HUES64 (cell line): ENCODE measurements at regions not wholly inside any gene's neighbourhood (a gene's known extent, or its start where the extent isn't known, plus 50 kb on each side); places are given as distances from the start of the nearest gene placed in this dataset.

Experiments
- H3K27ac ChIP-seq: 2 replicates; pipeline ENCODE4 v1.7.0; 2013; ENCODE audit warnings: low read depth, low read length, inconsistent platforms
- H3K27me3 ChIP-seq: 2 replicates; pipeline ENCODE4 v1.6.1; 2013; ENCODE audit warnings: mild to moderate bottlenecking, low read length; ENCODE audit not compliant: insufficient read depth
- H3K36me3 ChIP-seq: 2 replicates; pipeline ENCODE4 v1.6.1; 2013; ENCODE audit warnings: mild to moderate bottlenecking, low read length; ENCODE audit not compliant: insufficient read depth
- H3K4me1 ChIP-seq: 2 replicates; pipeline ENCODE4 v1.6.1; 2013; ENCODE audit warnings: mild to moderate bottlenecking, low read length, moderate library complexity; ENCODE audit not compliant: insufficient read depth
- H3K4me3 ChIP-seq: 2 replicates; pipeline ENCODE4 v1.5.1; 2013; ENCODE audit warnings: mild to moderate bottlenecking, low read length, moderate library complexity
- H3K9ac ChIP-seq: 2 replicates; pipeline ENCODE4 v1.6.1; 2013; ENCODE audit warnings: mild to moderate bottlenecking, low read depth, low read length
- H3K9me3 ChIP-seq: 2 replicates; pipeline ENCODE4 v1.6.1; 2013; ENCODE audit warnings: low read depth, low read length; ENCODE audit not compliant: insufficient read depth
- WGBS: fragments of 150-250, 120-280 bp; methylation state at CpG from one replicate; pipeline ENCODE4 v1.1.7; 2013; ENCODE audit warnings: missing lambda C conversion rate; 5-methylcytosine and 5-hydroxymethylcytosine counted together

GRCh38 chr6:91994787-91995186, 1407.9 kb upstream of the MAP3K7 start:
- Histone ChIP-seq H3K27ac (no peak overlapping the region), H3K9ac (no peak overlapping the region), H3K4me1 (no peaks in the 10 kb centered on the region), H3K36me3 (no peaks in the 10 kb centered on the region), H3K27me3 (no peaks in the 10 kb centered on the region), H3K4me3 (no peak overlapping the region), H3K9me3 (peaks cover 3% of the 10 kb centered on the region; the same call in 1 of the 2 replicates)
- no CpG with 5 or more reads among the region's 1 CpG for WGBS

- no peak overlapping the region for H3K4me3 ChIP-seq
- H3K9me3 ChIP-seq = no peaks in the 10 kb centered on the region
- H3K9ac ChIP-seq = no peak overlapping the region
- H3K36me3 ChIP-seq = no peaks in the 10 kb centered on the region
- no peaks in the 10 kb centered on the region for H3K27me3 ChIP-seq
- H3K4me1 ChIP-seq = no peaks in the 10 kb centered on the region
- H3K27ac ChIP-seq = no peak overlapping the region
Measured at GRCh38 chr6:91982559-91982958, 1395.7 kb upstream of the MAP3K7 start.

- 90% methylated on average over 1 of the region's 1 CpG for WGBS
- H3K36me3 ChIP-seq = no peaks in the 10 kb centered on the region
- H3K9me3 ChIP-seq = 0 out of 2 replicates have a peak, but pooled peaks cover 3% of the 10 kb centered on the region
- no peak overlapping the region for H3K9ac ChIP-seq
- no peaks in the 10 kb centered on the region for H3K4me1 ChIP-seq
- H3K4me3 ChIP-seq = no peak overlapping the region
- H3K27ac ChIP-seq = no peak overlapping the region
- no peaks in the 10 kb centered on the region for H3K27me3 ChIP-seq
Measured at GRCh38 chr6:91976797-91977196, 1389.9 kb upstream of the MAP3K7 start.

DNA sequence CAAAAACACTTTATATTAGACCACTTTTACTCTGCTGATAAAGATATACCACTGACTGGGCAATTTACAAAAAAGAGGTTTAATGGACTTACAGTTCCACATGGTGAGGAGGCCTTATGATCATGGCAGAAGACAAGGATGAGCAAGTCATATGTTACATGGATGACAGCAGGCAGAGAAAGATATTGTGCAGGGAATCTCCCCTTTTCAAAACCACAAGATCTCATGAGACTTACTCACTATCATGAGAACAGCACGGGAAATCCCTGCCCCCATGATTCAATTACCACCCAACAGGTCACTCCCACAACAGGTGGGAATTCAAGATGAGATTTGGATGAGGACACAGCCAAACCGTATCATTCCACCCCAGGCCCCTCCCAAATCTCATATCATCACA, 1383.8 kb upstream of the MAP3K7 start:
- Histone ChIP-seq H3K27ac (no peak overlapping the region), H3K27me3 (no peaks in the 10 kb centered on the region), H3K4me1 (no peaks in the 10 kb centered on the region), H3K36me3 (no peaks in the 10 kb centered on the region), H3K9ac (no peak overlapping the region), H3K4me3 (no peak overlapping the region), H3K9me3 (peaks cover 21% of the 10 kb centered on the region)
- 90% methylated on average over 2 of the region's 2 CpGs for WGBS

GRCh38 chr6:91965872-91966271, 1379.0 kb upstream of the MAP3K7 start:
- Histone ChIP-seq H3K4me1 (no peaks in the 10 kb centered on the region), H3K9ac (no peak overlapping the region), H3K27ac (no peak overlapping the region), H3K36me3 (no peaks in the 10 kb centered on the region), H3K27me3 (no peaks in the 10 kb centered on the region), H3K9me3 (peaks cover 31% of the 10 kb centered on the region), H3K4me3 (no peak overlapping the region)
- WGBS = 97% methylated on average over 1 of the region's 1 CpG

- no peak overlapping the region for H3K27ac ChIP-seq
- WGBS = 100% methylated on average over 1 of the region's 2 CpGs
- no peaks in the 10 kb centered on the region for H3K27me3 ChIP-seq
- no peaks in the 10 kb centered on the region for H3K4me1 ChIP-seq
- no peak overlapping the region for H3K4me3 ChIP-seq
- peaks cover 22% of the 10 kb centered on the region for H3K9me3 ChIP-seq
- H3K36me3 ChIP-seq = no peaks in the 10 kb centered on the region
- no peak overlapping the region for H3K9ac ChIP-seq
Measured at GRCh38 chr6:91961671-91962070, 1374.8 kb upstream of the MAP3K7 start.

- H3K36me3 ChIP-seq = no peaks in the 10 kb centered on the region
- 94% methylated on average over 2 of the region's 3 CpGs for WGBS
- peaks cover 18% of the 10 kb centered on the region for H3K9me3 ChIP-seq
- H3K4me3 ChIP-seq = no peak overlapping the region
- H3K9ac ChIP-seq = no peak overlapping the region
- H3K27ac ChIP-seq = no peak overlapping the region
- no peaks in the 10 kb centered on the region for H3K4me1 ChIP-seq
- H3K27me3 ChIP-seq = no peaks in the 10 kb centered on the region
Measured at GRCh38 chr6:91961236-91961635, 1374.4 kb upstream of the MAP3K7 start.

GRCh38 chr6:91941838-91942237, 1355.0 kb upstream of the MAP3K7 start:
- no peaks in the 10 kb centered on the region for H3K27me3 ChIP-seq
- no peaks in the 10 kb centered on the region for H3K9me3 ChIP-seq
- H3K4me1 ChIP-seq = no peaks in the 10 kb centered on the region
- 93% methylated on average over 1 of the region's 2 CpGs for WGBS
- no peak overlapping the region for H3K4me3 ChIP-seq
- H3K9ac ChIP-seq = no peak overlapping the region
- no peak overlapping the region for H3K27ac ChIP-seq
- no peaks in the 10 kb centered on the region for H3K36me3 ChIP-seq

GRCh38 chr6:91940801-91941200, 1353.9 kb upstream of the MAP3K7 start:
- WGBS = 100% methylated on average over 1 of the region's 1 CpG
- H3K27ac ChIP-seq = no peak overlapping the region
- H3K4me3 ChIP-seq = no peak overlapping the region

GRCh38 chr6:91926827-91927226, 1340.0 kb upstream of the MAP3K7 start:
- no peaks in the 10 kb centered on the region for H3K4me1 ChIP-seq
- H3K27ac ChIP-seq = no peak overlapping the region
- 96% methylated on average over 15 of the region's 15 CpGs for WGBS
- no peaks in the 10 kb centered on the region for H3K36me3 ChIP-seq
- H3K9me3 ChIP-seq = no peaks in the 10 kb centered on the region
- H3K4me3 ChIP-seq = no peak overlapping the region
- no peak overlapping the region for H3K9ac ChIP-seq
- H3K27me3 ChIP-seq = no peaks in the 10 kb centered on the region

More at GRCh38 chr6:91940801-91941200, 1353.9 kb upstream of the MAP3K7 start:
- H3K9me3 ChIP-seq = no peaks in the 10 kb centered on the region
- no peak overlapping the region for H3K9ac ChIP-seq
- H3K4me1 ChIP-seq = no peaks in the 10 kb centered on the region
- no peaks in the 10 kb centered on the region for H3K27me3 ChIP-seq
- no peaks in the 10 kb centered on the region for H3K36me3 ChIP-seq

- H3K9ac ChIP-seq = no peak overlapping the region
- no peaks in the 10 kb centered on the region for H3K36me3 ChIP-seq
- H3K4me1 ChIP-seq = no peaks in the 10 kb centered on the region
- H3K9me3 ChIP-seq = no peaks in the 10 kb centered on the region
- no peak overlapping the region for H3K4me3 ChIP-seq
- H3K27me3 ChIP-seq = no peaks in the 10 kb centered on the region
- 96% methylated on average over 10 of the region's 10 CpGs for WGBS
- H3K27ac ChIP-seq = no peak overlapping the region
Measured at GRCh38 chr6:91926361-91926760, 1339.5 kb upstream of the MAP3K7 start.

- Histone ChIP-seq H3K27ac (no peak overlapping the region), H3K4me1 (no peaks in the 10 kb centered on the region), H3K36me3 (no peaks in the 10 kb centered on the region), H3K27me3 (no peaks in the 10 kb centered on the region), H3K4me3 (no peak overlapping the region), H3K9ac (no peak overlapping the region), H3K9me3 (no peaks in the 10 kb centered on the region)
- WGBS = 98% methylated on average over 2 of the region's 2 CpGs
Measured at GRCh38 chr6:91911945-91912344, 1325.1 kb upstream of the MAP3K7 start.
